ENCODE measurements at regions not wholly inside any gene's neighbourhood (a gene's known extent, or its start where the extent isn't known, plus 50 kb on each side); places are given as distances from the start of the nearest gene placed in this dataset.

DNA sequence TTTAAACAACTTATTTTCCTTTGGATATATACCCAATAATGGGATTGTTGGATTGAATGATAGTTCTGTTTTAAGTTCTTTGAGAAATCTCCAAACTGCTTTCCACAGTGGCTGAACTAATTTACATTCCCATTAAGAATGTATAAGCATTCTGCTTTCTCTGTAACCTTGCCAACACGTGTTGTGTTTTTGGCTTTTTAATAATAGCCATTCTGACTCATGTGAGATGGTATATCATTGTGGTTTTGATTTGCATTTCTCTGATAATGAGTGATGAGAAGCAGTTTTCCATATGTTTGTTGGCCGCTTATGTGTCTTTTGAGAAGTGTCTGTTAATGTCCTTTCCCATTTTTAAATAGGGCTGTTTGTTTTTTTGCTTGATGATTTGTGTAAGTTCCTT, 155.6 kb upstream of the PITX2 start:
- TF ChIP-seq, protein P1, sequence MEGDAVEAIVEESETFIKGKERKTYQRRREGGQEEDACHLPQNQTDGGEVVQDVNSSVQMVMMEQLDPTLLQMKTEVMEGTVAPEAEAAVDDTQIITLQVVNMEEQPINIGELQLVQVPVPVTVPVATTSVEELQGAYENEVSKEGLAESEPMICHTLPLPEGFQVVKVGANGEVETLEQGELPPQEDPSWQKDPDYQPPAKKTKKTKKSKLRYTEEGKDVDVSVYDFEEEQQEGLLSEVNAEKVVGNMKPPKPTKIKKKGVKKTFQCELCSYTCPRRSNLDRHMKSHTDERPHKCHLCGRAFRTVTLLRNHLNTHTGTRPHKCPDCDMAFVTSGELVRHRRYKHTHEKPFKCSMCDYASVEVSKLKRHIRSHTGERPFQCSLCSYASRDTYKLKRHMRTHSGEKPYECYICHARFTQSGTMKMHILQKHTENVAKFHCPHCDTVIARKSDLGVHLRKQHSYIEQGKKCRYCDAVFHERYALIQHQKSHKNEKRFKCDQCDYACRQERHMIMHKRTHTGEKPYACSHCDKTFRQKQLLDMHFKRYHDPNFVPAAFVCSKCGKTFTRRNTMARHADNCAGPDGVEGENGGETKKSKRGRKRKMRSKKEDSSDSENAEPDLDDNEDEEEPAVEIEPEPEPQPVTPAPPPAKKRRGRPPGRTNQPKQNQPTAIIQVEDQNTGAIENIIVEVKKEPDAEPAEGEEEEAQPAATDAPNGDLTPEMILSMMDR (IDR thresholded peaks at IDR 0.05) = no peak
- TF ChIP-seq POLR2A (IDR thresholded peaks at IDR 0.05) = no peak
